Thyroid gland (tissue), 4 donors: ENCODE measurements at regions not wholly inside any gene's neighbourhood (a gene's known extent, or its start where the extent isn't known, plus 50 kb on each side); places are given as distances from the start of the nearest gene placed in this dataset.

Source experiments
- CTCF ChIP-seq, 6 experiments: fragments of 200-600 bp in 3 of 6; fragments of 450-650 bp in 3 of 6; sonication (generic) in 3 of 6; IDR thresholded peaks; one replicate each; pipeline ENCODE4 v1.5.1; 2016 to 2019; ENCODE audit warnings: antibody characterized with exemption in 6 of 6, mild to moderate bottlenecking in 2 of 6, inconsistent platforms in 1 of 6, moderate library complexity in 1 of 6
- POLR2A ChIP-seq, 2 donors: fragments of 450-650 bp; IDR thresholded peaks; one replicate each; pipeline ENCODE4 v1.6.1; 2017; ENCODE audit warnings: antibody characterized with exemption in 2 of 2, mild to moderate bottlenecking in 2 of 2, moderate library complexity in 1 of 2

GRCh38 chr4:35918491-35918977, 325.8 kb downstream of the ARAP2 start:
- TF ChIP-seq CTCF (IDR thresholded peaks at IDR 0.05) (no peak), POLR2A (IDR thresholded peaks at IDR 0.05) (no peak)
